ENCODE measurements at regions not wholly inside any gene's neighbourhood (a gene's known extent, or its start where the extent isn't known, plus 50 kb on each side); places are given as distances from the start of the nearest gene placed in this dataset.

DNA sequence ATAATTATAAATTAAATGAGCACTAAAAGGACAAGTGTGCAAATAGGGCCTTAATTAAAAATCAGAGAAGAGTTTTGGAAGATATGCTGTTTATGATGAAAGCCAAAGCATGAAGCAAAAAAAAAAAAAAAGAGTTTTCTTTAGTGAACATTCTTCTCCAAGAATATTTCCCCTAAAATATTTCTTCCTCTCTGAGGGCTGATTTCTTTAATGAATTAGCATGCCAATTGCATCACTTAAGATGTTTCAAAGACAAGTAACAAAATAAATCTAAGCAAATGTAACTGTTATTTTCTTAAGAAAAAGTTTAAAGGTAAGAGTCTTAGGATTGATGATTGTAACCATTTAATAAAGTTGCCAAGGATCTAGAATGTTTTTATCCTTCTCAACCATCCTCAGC lies 81.6 kb upstream of the MPDZ start (continued):
- TF ChIP-seq ZNF585B (tag by site-specific recombination; IDR thresholded peaks at IDR 0.05) (no peak), ZNF426 (tag by site-specific recombination; IDR thresholded peaks at IDR 0.05) (no peak), ZNF138 (tag by site-specific recombination; IDR thresholded peaks at IDR 0.05; ENCODE audit: borderline replicate concordance) (no peak), ZNF10 (tag by site-specific recombination; IDR thresholded peaks at IDR 0.05) (no peak), ZNF624 (tag by site-specific recombination; IDR thresholded peaks at IDR 0.05) (no peak), ZNF747 (tag by site-specific recombination; IDR thresholded peaks at IDR 0.05) (no peak), ZNF677 (tag by site-specific recombination; IDR thresholded peaks at IDR 0.05) (no peak), SCRT2 (tag by site-specific recombination; IDR thresholded peaks at IDR 0.05) (no peak)
- TF ChIP-seq, protein P1, sequence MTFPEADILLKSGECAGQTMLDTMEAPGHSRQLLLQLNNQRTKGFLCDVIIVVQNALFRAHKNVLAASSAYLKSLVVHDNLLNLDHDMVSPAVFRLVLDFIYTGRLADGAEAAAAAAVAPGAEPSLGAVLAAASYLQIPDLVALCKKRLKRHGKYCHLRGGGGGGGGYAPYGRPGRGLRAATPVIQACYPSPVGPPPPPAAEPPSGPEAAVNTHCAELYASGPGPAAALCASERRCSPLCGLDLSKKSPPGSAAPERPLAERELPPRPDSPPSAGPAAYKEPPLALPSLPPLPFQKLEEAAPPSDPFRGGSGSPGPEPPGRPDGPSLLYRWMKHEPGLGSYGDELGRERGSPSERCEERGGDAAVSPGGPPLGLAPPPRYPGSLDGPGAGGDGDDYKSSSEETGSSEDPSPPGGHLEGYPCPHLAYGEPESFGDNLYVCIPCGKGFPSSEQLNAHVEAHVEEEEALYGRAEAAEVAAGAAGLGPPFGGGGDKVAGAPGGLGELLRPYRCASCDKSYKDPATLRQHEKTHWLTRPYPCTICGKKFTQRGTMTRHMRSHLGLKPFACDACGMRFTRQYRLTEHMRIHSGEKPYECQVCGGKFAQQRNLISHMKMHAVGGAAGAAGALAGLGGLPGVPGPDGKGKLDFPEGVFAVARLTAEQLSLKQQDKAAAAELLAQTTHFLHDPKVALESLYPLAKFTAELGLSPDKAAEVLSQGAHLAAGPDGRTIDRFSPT (tag by site-specific recombination; IDR thresholded peaks at IDR 0.05), result no peak

DNA sequence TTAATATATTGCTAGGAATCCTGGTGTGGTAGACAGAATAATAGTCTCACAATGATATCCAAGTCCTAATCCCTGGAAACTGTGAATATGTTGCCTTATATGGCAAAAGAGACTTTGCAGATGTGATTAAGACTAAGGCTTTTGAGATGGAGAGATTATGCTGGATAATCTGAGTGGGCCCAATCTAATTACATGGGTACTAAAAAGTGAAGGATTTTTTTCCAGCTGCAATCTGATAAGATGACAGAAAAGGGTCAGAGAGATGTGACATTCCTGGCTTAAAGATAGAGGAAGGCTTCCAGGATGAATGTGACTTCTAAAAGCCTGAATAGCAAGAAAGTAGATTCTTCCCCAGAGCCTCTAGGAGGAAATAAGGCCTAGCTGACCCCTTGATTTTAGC lies 80.7 kb upstream of the MPDZ start:
- no peak overlapping the region for H3K4me3 ChIP-seq (ENCODE audit: low read depth, low read length)
- H3K27ac ChIP-seq (ENCODE audit: extremely low read depth, low read depth, low read length), result no peak overlapping the region
- H3K36me3 ChIP-seq (ENCODE audit: control insufficient read depth in 2 of 2, insufficient read depth in 1 of 2, low read length in 2 of 2), result no peaks in the 10 kb centered on the region
- ChIA-PET CTCF (interaction anchor here (0.8 to 1.4 kb wide), 2 partner anchors 8 to 11 kb away, joined by 3 to 5 read pairs; no protein-coding TSS in a partner anchor), POLR2A (no interaction called here)
- H3K4me1 ChIP-seq (ENCODE audit: control insufficient read depth, insufficient read depth, low read length), result 0 out of 2 replicates have a peak, but pooled peaks cover 4% of the 10 kb centered on the region
- TF ChIP-seq, protein P2, sequence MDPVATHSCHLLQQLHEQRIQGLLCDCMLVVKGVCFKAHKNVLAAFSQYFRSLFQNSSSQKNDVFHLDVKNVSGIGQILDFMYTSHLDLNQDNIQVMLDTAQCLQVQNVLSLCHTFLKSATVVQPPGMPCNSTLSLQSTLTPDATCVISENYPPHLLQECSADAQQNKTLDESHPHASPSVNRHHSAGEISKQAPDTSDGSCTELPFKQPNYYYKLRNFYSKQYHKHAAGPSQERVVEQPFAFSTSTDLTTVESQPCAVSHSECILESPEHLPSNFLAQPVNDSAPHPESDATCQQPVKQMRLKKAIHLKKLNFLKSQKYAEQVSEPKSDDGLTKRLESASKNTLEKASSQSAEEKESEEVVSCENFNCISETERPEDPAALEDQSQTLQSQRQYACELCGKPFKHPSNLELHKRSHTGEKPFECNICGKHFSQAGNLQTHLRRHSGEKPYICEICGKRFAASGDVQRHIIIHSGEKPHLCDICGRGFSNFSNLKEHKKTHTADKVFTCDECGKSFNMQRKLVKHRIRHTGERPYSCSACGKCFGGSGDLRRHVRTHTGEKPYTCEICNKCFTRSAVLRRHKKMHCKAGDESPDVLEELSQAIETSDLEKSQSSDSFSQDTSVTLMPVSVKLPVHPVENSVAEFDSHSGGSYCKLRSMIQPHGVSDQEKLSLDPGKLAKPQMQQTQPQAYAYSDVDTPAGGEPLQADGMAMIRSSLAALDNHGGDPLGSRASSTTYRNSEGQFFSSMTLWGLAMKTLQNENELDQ (tag by site-specific recombination; IDR thresholded peaks at IDR 0.05; ENCODE audit: low read depth), result no peak
- TF ChIP-seq ZNF391 (tag by site-specific recombination; IDR thresholded peaks at IDR 0.05; ENCODE audit: borderline replicate concordance, low read depth) (no peak), ZNF501 (tag by site-specific recombination; IDR thresholded peaks at IDR 0.05) (no peak), ZNF394 (tag by site-specific recombination; IDR thresholded peaks at IDR 0.05; ENCODE audit: borderline replicate concordance) (no peak), ZNF645 (tag by site-specific recombination; IDR thresholded peaks at IDR 0.05) (no peak), ZNF777 (tag by site-specific recombination; IDR thresholded peaks at IDR 0.05; ENCODE audit: borderline replicate concordance) (no peak), ZIC2 (tag by site-specific recombination; IDR thresholded peaks at IDR 0.05) (no peak), GLI4 (tag by site-specific recombination; IDR thresholded peaks at IDR 0.05) (no peak), REST (tag by site-specific recombination; IDR thresholded peaks at IDR 0.05) (no peak), SCRT2 (tag by site-specific recombination; IDR thresholded peaks at IDR 0.05) (no peak), ZNF549 (tag by site-specific recombination; IDR thresholded peaks at IDR 0.05) (no peak)
- TF ChIP-seq, protein P3, sequence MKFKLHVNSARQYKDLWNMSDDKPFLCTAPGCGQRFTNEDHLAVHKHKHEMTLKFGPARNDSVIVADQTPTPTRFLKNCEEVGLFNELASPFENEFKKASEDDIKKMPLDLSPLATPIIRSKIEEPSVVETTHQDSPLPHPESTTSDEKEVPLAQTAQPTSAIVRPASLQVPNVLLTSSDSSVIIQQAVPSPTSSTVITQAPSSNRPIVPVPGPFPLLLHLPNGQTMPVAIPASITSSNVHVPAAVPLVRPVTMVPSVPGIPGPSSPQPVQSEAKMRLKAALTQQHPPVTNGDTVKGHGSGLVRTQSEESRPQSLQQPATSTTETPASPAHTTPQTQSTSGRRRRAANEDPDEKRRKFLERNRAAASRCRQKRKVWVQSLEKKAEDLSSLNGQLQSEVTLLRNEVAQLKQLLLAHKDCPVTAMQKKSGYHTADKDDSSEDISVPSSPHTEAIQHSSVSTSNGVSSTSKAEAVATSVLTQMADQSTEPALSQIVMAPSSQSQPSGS (tag by site-specific recombination; IDR thresholded peaks at IDR 0.05; ENCODE audit: low read depth), result no peak
- no peaks in the 10 kb centered on the region for H3K9me3 ChIP-seq (ENCODE audit: control insufficient read depth, insufficient read depth, low read depth, low read length)

Measured in HEK293 (cell line).